Gastroesophageal sphincter (tissue), 4 donors: ENCODE measurements at regions not wholly inside any gene's neighbourhood (a gene's known extent, or its start where the extent isn't known, plus 50 kb on each side); places are given as distances from the start of the nearest gene placed in this dataset.

ENCODE experiments used
- ATAC-seq: fragments of 150-250 bp; one replicate; pipeline ENCODE4 v1.9.1; 2016; ENCODE audit warnings: mild to moderate bottlenecking, moderate library complexity
- H3K27ac ChIP-seq, 4 donors: fragments of 200-600 bp; sonication (generic) in 3 of 4; 1 replicate in 3 of 4; 2 replicates in 1 of 4; pipeline ENCODE4 v1.5.1; 2016 to 2019
- H3K27me3 ChIP-seq: fragments of 200-600 bp; sonication (generic); one replicate; pipeline ENCODE4 v1.5.1; 2019
- H3K36me3 ChIP-seq, 2 donors: fragments of 200-600 bp; sonication (generic); one replicate each; pipeline ENCODE4 v1.5.1; 2019; ENCODE audit warnings: control low read depth in 1 of 2
- H3K4me1 ChIP-seq, 3 donors: fragments of 200-600 bp; sonication (generic); 1 replicate in 2 of 3; 2 replicates in 1 of 3; pipeline ENCODE4 v1.5.1; 2016 to 2019; ENCODE audit warnings: control low read depth in 2 of 3
- H3K4me3 ChIP-seq, 2 donors: fragments of 200-600 bp; sonication (generic); one replicate each; pipeline ENCODE4 v1.5.1; 2019; ENCODE audit warnings: mild to moderate bottlenecking in 1 of 2, moderate library complexity in 1 of 2
- H3K9me3 ChIP-seq, 3 donors: fragments of 200-600 bp; sonication (generic); one replicate each; pipeline ENCODE4 v1.5.1; 2017 to 2019; ENCODE audit warnings: control low read depth in 2 of 3
- CTCF ChIP-seq, 4 experiments: fragments of 200-600 bp in 2 of 4; fragments of 450-650 bp in 2 of 4; sonication (generic) in 1 of 4; IDR thresholded peaks; one replicate each; pipeline ENCODE4 v1.5.1; 2017 to 2019; ENCODE audit warnings: antibody characterized with exemption in 4 of 4, mild to moderate bottlenecking in 2 of 4, moderate library complexity in 2 of 4
- EP300 ChIP-seq: sonication (generic); formaldehyde crosslinking; IDR thresholded peaks from one replicate; pipeline ENCODE4 v1.6.1; 2017; ENCODE audit warnings: antibody characterized with exemption, mild to moderate bottlenecking
- POLR2A ChIP-seq, 2 donors: fragments of 450-650 bp; IDR thresholded peaks; one replicate each; pipeline ENCODE4 v1.6.1; 2017; ENCODE audit warnings: antibody characterized with exemption in 2 of 2, mild to moderate bottlenecking in 2 of 2, moderate library complexity in 1 of 2
- POLR2AphosphoS5 ChIP-seq: sonication (generic); formaldehyde crosslinking; IDR thresholded peaks from one replicate; pipeline ENCODE4 v1.6.1; 2017; ENCODE audit warnings: antibody characterized with exemption
- WGBS, 2 donors: methylation state at CpG; one replicate each; pipeline ENCODE4 v1.1.5; 2018; ENCODE audit warnings: low coverage in 1 of 2; 5-methylcytosine and 5-hydroxymethylcytosine counted together

GRCh38 chr5:145509336-145510136 is 325.6 kb downstream of the PRELID2 start:
- 80 to 85% methylated on average over 2 of the region's 2 CpGs for WGBS, 2 donors
- no peak for ATAC-seq

GRCh38 chr5:145506185-145506850 is 328.8 kb downstream of the PRELID2 start:
- WGBS, 2 donors: 76 to 81% methylated on average over 2 to 3 of the region's 3 CpGs
- Histone ChIP-seq H3K4me3 (no peak overlapping the region), H3K27me3 (no peaks in the 10 kb centered on the region), H3K36me3 (no peaks in the 10 kb centered on the region), H3K9me3 (no peaks in the 10 kb centered on the region), H3K4me1 (no peaks in the 10 kb centered on the region), H3K27ac (no peak overlapping the region)
- TF ChIP-seq POLR2A (IDR thresholded peaks at IDR 0.05) (no peak), POLR2AphosphoS5 (no peak), CTCF (IDR thresholded peaks at IDR 0.05) (no peak), EP300 (no peak)
- no peak for ATAC-seq

More at GRCh38 chr5:145509336-145510136, 325.6 kb downstream of the PRELID2 start:
- TF ChIP-seq POLR2A (IDR thresholded peaks at IDR 0.05) (no peak), POLR2AphosphoS5 (no peak), CTCF (IDR thresholded peaks at IDR 0.05) (no peak), EP300 (no peak)
- Histone ChIP-seq H3K36me3 (peaks cover 0 to 4% of the 10 kb centered on the region in 2 donors), H3K27ac (no peak overlapping the region), H3K27me3 (no peaks in the 10 kb centered on the region), H3K4me3 (no peak overlapping the region), H3K4me1 (no peaks in the 10 kb centered on the region), H3K9me3 (no peaks in the 10 kb centered on the region)

- Histone ChIP-seq H3K36me3 (no peaks in the 10 kb centered on the region), H3K4me1 (peaks cover 0 to 9% (median 0%) of the 10 kb centered on the region in 3 donors), H3K27me3 (no peaks in the 10 kb centered on the region), H3K9me3 (no peaks in the 10 kb centered on the region), H3K27ac (no peak overlapping the region), H3K4me3 (no peak overlapping the region)
- no peak for ATAC-seq
- 89 to 100% methylated on average over 1 of the region's 1 CpG for WGBS, 2 donors
- no peak for TF ChIP-seq CTCF (IDR thresholded peaks at IDR 0.05)
- TF ChIP-seq POLR2AphosphoS5: no peak
- no peak for TF ChIP-seq EP300
- TF ChIP-seq POLR2A (IDR thresholded peaks at IDR 0.05): no peak
Measured at GRCh38 chr5:145502906-145503305, 332.2 kb downstream of the PRELID2 start.

- no peak overlapping the region for H3K27ac ChIP-seq
- no peaks in the 10 kb centered on the region for H3K36me3 ChIP-seq
- TF ChIP-seq POLR2AphosphoS5 (no peak), CTCF (IDR thresholded peaks at IDR 0.05) (no peak), POLR2A (IDR thresholded peaks at IDR 0.05) (no peak), EP300 (no peak)
- ATAC-seq: no peak
- H3K4me3 ChIP-seq: no peak overlapping the region
- H3K27me3 ChIP-seq: no peaks in the 10 kb centered on the region
- 87 to 100% methylated on average over 2 to 4 of the region's 4 CpGs for WGBS, 2 donors
- H3K4me1 ChIP-seq: peaks cover 0 to 9% (median 0%) of the 10 kb centered on the region in 3 donors
- H3K9me3 ChIP-seq: no peaks in the 10 kb centered on the region
Measured at GRCh38 chr5:145500710-145501109, 334.4 kb downstream of the PRELID2 start.
